Tibial artery (tissue), 4 donors: ENCODE measurements at regions not wholly inside any gene's neighbourhood (a gene's known extent, or its start where the extent isn't known, plus 50 kb on each side); places are given as distances from the start of the nearest gene placed in this dataset.

Source experiments
- DNase-seq, 2 donors: peaks; one replicate each; pipeline ENCODE4 v3.0.0-alpha.2; 2019
- H3K27ac ChIP-seq, 2 donors: fragments of 200-600 bp; sonication (generic) in 1 of 2; 1 replicate in 1 of 2; 2 replicates in 1 of 2; pipeline ENCODE4 v1.5.1; 2018 to 2019; ENCODE audit warnings: mild to moderate bottlenecking in 1 of 2
- H3K27me3 ChIP-seq, 2 donors: fragments of 200-600 bp; sonication (generic) in 1 of 2; one replicate each; pipeline versions ENCODE4 v1.5.1 to v1.6.0; 2016 to 2019
- H3K36me3 ChIP-seq, 3 donors: fragments of 200-600 bp; sonication (generic) in 2 of 3; one replicate each; pipeline ENCODE4 v1.5.1; 2016 to 2019; ENCODE audit warnings: mild to moderate bottlenecking in 2 of 3
- H3K4me1 ChIP-seq, 4 donors: fragments of 200-600 bp; sonication (generic) in 2 of 4; 1 replicate in 3 of 4; 2 replicates in 1 of 4; pipeline ENCODE4 v1.5.1; 2016 to 2019
- H3K4me3 ChIP-seq, 2 donors: fragments of 200-600 bp; sonication (generic) in 1 of 2; 1 replicate in 1 of 2; 2 replicates in 1 of 2; pipeline ENCODE4 v1.5.1; 2018 to 2019; ENCODE audit warnings: mild to moderate bottlenecking in 2 of 2
- H3K9me3 ChIP-seq, 3 donors: fragments of 200-600 bp; sonication (generic) in 1 of 3; one replicate each; pipeline ENCODE4 v1.5.1; 2016 to 2019
- CTCF ChIP-seq, 2 experiments: fragments of 200-600 bp in 1 of 2; fragments of 450-650 bp in 1 of 2; IDR thresholded peaks; one replicate each; pipeline ENCODE4 v1.5.1; 2017 to 2019; ENCODE audit warnings: antibody characterized with exemption in 2 of 2, mild to moderate bottlenecking in 1 of 2, moderate library complexity in 1 of 2
- intact Hi-C: fragments of 100-400 bp; cut with DNase I; formaldehyde crosslinking; loops from one replicate; pipeline ENCODE4 v1.15.0; 2023; ENCODE audit warnings: low total_unique reads

DNA sequence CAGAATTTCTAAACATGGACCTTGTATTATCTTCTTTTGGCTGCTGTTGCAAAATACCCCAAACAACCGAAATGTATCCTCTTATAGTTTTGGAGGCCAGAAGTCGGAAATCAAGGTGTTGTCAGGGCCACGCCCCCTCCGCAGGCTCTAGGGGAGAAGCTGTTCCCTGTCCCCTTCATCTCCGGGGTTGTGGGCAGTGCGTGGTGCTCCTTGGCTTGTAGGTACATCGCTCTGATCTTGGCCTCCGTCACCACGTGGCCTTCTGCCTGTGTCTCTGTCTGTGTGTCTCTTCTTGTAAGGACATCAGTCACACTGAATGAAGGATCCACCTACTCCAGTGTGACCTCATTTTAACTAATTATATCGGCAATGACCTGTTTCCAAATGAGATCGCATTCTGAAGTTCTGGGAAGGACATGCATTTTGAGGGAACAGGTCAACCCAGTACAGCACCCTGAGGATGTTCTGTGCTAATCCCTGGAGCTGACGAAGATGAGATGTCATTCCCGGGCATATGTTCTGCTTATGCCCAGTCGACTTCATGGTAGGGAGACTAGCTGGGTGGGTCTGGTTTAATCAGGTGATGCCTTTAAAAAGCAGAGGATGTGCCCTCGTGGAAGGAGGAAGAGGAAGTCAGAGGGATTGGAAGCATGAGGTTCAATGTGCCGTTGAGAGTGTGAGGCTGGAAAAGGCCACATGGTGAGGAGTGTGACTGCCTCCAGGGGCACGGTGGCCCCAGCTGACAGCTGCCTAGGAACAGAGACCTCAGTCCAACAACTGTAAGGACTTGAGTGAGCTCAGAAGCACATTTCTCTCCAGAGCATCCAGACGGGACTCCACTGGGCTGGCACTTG is 531.1 kb downstream of the TBC1D22A start:
- intact Hi-C loops, result no loop called here
- Histone ChIP-seq H3K27me3 (peaks cover 0 to 6% of the 10 kb centered on the region in 2 donors), H3K36me3 (no peaks in the 10 kb centered on the region), H3K9me3 (no peaks in the 10 kb centered on the region), H3K4me3 (no peak overlapping the region), H3K4me1 (peaks cover 0 to 16% (median 6%) of the 10 kb centered on the region in 4 donors), H3K27ac (peak overlapping the region; percentile 42 to 51)
- TF ChIP-seq CTCF (IDR thresholded peaks at IDR 0.05), result no peak
- DNase-seq, result peak in 1 of 2 donors; percentile 7

- peaks cover 0 to 6% of the 10 kb centered on the region in 2 donors for H3K27me3 ChIP-seq
- H3K9me3 ChIP-seq, result no peaks in the 10 kb centered on the region
- peaks cover 0 to 16% (median 6%) of the 10 kb centered on the region in 4 donors for H3K4me1 ChIP-seq
- no peaks in the 10 kb centered on the region for H3K36me3 ChIP-seq
- H3K27ac ChIP-seq, result peak overlapping the region; percentile 42 to 51
- TF ChIP-seq CTCF (IDR thresholded peaks at IDR 0.05), result no peak
- peak in 1 of 2 donors; percentile 19 for DNase-seq
- intact Hi-C loops, result no loop called here
- no peak overlapping the region for H3K4me3 ChIP-seq
Measured at GRCh38 chr22:47292546-47293320, 530.3 kb downstream of the TBC1D22A start.

DNA sequence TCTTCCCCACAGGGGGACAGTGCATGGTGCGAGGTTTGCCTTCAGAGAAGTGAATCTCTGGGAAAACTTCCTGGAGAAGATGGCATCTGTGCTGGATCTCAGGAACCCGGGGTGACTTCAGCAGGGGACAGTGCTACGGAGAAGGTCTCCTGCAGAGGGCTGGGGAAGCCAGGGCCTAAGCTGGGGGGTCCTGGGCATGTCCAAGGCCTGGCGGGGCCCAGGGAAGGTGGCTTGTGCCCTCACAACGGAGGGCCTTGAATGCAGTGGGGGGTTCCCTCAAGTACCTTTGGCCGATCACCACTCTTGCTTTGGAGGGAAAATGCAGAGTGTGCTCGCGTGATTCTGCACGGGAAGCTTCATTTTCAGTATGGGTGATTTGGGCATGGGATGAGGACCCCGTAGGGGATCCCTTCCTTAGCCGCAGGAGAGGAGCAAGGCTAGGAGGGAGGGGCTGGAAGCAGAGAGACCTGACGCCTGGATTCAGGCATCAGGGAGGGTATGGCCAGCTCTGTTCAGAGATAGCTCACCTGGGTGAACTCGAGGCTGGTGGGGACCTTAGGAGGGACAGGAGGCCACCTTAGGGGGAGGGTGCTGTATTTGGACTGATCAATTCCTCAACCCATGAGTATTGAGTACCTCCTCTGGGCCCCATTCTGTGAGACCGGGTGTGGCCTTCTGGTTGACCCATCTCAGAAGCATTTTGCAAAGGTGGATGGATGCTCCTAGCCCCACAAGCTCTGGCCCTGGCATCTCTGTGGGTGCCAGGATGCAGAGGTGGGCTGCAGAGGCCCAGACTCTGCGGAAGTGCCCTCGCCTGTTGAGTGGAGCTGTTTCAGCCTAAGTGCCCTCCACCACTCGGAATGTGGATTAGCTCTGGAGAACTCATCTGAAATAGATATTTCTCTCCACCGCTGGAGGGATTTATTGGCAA is 529.4 kb downstream of the TBC1D22A start:
- Histone ChIP-seq H3K4me1 (peaks cover 0 to 16% (median 6%) of the 10 kb centered on the region in 4 donors), H3K27me3 (peaks cover 0 to 3% of the 10 kb centered on the region in 2 donors), H3K9me3 (no peaks in the 10 kb centered on the region), H3K36me3 (no peaks in the 10 kb centered on the region), H3K4me3 (no peak overlapping the region), H3K27ac (peak overlapping the region; percentile 42 to 51)
- intact Hi-C loops, result no loop called here
- TF ChIP-seq CTCF (IDR thresholded peaks at IDR 0.05), result no peak
- peak; percentile 11 to 52 for DNase-seq

DNA sequence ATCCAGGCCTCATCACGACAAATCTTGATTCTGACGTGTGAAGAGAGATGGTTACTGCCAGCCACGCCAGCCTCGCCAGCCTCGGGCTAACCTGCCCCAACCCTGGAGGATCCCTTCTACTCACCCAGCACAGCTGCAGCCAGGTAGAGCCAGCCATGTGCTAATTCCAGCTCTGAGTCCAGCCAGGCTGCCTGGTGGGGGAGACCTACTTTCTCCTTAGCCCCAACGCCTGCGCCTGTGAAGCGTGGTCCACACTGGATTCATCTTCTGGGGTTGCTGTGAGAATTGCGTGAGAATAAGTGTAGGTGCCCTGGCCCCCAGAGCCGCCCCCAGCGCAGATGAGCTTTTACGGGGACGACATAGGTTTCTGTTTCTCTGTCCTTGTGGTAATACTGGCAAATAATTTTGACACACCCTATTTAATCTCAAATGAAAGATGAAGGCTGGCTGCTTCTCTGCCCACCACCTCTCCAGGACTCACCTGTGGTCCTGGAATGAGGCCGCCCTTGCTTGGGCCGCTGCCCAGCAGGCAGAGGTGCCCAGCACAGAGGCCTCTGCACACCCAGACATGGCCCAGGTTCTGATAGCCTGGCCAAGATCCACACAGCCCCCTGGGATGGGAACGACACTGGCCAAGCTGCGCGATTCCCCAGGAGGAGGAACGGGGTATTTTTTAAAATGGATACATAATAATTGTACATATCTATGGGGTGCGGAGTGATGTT is 528.4 kb downstream of the TBC1D22A start:
- no peaks in the 10 kb centered on the region for H3K36me3 ChIP-seq
- no peak overlapping the region for H3K4me3 ChIP-seq
- no peak for TF ChIP-seq CTCF (IDR thresholded peaks at IDR 0.05)
- peaks cover 0 to 16% (median 6%) of the 10 kb centered on the region in 4 donors for H3K4me1 ChIP-seq
- no peak overlapping the region for H3K27ac ChIP-seq
- intact Hi-C loops, result no loop called here
- H3K27me3 ChIP-seq, result peaks cover 0 to 10% of the 10 kb centered on the region in 2 donors
- DNase-seq, result peak; percentile 5 to 54
- no peaks in the 10 kb centered on the region for H3K9me3 ChIP-seq
